IPS-18c (cell line): ENCODE measurements at regions not wholly inside any gene's neighbourhood (a gene's known extent, or its start where the extent isn't known, plus 50 kb on each side); places are given as distances from the start of the nearest gene placed in this dataset.
"Not testable (repeated sequence)": the region's sequence is repeated elsewhere in the genome, so short reads cannot be mapped to it uniquely, and the experiment has no call there.

Experiments
- H3K4me3 ChIP-seq: 2 replicates; pipeline ENCODE4 v1.7.0; 2013; ENCODE audit warnings: low read depth, mild to moderate bottlenecking, low read length, moderate library complexity; ENCODE audit not compliant: insufficient read depth
- H3K9me3 ChIP-seq: one replicate; pipeline ENCODE4 v1.6.1; 2013; ENCODE audit warnings: mild to moderate bottlenecking, low read length, moderate library complexity; ENCODE audit not compliant: control insufficient read depth, insufficient read depth

DNA sequence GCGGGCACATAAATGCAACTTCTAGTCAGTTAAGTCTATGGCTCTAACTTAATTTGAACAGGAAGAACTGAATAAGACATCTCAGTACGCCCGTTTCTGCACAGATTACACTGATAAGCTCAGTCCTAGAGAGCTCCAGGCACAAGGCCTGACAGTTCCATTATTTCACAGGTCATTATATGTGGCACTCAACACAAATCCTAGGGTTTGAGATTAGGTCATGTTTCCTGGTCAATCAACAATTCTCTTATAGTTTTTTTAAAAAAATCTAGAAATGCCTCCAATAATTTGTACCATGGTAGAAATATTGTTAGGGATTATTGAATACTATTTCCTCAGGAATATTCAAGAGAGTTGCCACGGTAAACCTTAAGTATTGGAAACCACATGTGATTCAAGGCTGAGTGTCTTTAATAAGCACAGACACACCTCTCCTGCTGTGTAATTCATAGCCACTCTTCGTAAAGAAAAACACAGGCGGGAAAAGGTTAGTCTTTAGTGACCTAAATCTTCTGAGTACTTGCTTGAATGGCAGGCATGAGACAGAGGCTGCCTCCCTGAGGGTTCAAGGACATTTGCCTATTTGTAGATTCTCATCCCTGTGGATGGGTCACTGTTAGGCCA is 342.9 kb upstream of the ADGRL3 start:
- Histone ChIP-seq H3K4me3 (no peak overlapping the region), H3K9me3 (no peaks in the 10 kb centered on the region)

DNA sequence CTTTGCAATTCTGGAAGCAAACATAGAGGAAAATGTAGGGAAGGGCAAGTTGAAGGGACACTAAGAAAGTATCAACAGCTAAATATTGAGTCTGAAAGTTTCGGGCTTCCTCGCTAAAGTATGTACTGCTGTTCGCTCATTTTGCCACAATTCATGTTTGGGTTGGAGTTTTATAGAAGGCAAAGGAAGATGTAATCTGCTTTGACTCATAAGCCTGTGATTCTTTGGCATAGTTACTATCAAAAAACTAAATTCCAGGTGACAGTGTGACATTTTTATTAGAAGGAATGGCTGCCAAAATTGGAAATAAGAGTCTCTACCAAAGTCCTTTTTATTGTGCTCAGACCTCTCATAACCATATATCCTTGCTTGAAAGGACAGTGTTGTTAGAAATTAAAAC is 336.7 kb upstream of the ADGRL3 start:
- Histone ChIP-seq H3K4me3 (no peak overlapping the region), H3K9me3 (no peaks in the 10 kb centered on the region)

DNA sequence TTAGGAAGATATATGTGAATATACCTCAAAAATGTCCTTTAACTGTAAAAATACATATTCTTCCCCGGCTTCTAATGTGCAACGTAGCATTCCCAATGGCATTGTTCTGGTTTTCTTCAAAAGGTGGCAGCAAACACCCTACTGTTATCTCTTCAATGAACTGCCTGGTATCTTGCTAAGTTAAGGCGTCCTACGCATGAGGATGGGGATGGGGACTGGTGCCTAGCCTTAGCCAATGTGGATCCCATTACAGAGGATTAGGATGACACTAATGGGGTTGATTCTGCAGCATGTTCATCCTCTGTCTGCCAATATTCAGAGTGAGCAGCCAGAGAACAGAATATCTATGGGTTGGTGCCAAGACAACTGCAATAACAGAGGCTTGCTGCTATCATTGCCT is 334.9 kb upstream of the ADGRL3 start:
- H3K9me3 ChIP-seq = no peaks in the 10 kb centered on the region

DNA sequence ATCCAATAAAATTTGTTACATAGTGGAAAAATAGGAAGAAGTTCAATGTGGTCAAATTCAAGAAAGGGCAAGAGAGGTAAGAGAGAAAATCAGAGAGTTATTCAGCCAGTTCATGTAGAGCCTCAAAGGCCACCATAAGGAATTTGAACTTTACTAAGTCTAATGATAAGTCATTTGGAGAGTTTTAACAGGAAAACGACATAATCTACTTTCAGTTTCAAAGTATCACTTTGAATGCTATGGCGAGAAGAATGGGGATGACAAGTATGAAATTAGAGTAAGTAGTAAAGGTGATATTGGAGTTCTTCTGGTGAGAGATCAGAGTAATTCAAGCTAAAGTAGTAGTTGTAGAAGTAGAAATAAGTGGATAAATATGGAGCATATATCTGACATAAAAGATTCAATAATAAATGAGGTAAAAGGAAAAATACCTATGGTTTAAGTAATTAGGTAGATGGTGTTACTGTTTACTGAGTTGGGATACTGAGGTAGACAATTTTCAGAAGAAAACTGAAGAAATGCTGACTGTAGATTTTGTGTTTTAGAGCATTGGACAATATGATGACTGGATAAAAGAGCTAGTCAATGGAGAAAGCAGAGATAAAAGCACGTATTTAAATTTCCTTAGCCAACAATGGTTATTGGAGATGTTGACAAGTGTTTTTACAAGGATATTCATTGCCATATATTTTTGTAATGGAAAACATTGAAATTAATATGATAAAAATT is 331.7 kb upstream of the ADGRL3 start:
- H3K4me3 ChIP-seq = no peak overlapping the region
- no peaks in the 10 kb centered on the region for H3K9me3 ChIP-seq

More for the DNA sequence above, 334.9 kb upstream of the ADGRL3 start:
- H3K4me3 ChIP-seq = no peak overlapping the region

DNA sequence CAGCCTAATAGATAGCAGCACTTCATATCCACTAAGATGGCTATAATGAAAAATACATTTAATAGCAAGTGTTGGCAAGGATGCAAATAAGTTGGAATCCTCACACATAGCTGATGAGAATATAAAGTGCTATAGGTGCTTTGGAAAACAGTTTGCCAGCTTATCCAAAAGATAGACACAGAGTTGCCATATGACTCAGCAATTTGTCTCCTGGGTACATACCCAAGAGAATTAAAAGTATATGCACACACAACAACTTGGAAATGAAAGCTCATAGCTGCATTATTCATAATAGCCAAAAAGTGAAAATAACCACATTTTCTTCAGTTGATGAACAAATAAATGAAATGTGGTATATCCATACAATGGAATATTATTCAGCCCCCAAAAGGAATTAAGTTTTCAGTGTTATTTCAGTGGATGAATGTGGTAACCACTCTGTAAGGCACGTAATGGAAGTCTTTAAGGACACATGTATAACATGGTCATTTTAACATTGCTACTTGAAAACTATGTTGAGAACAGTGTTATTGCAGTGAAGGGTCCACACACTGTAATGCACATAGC is 320.9 kb upstream of the ADGRL3 start:
- H3K9me3 ChIP-seq = no peaks in the 10 kb centered on the region
- no peak overlapping the region for H3K4me3 ChIP-seq

DNA sequence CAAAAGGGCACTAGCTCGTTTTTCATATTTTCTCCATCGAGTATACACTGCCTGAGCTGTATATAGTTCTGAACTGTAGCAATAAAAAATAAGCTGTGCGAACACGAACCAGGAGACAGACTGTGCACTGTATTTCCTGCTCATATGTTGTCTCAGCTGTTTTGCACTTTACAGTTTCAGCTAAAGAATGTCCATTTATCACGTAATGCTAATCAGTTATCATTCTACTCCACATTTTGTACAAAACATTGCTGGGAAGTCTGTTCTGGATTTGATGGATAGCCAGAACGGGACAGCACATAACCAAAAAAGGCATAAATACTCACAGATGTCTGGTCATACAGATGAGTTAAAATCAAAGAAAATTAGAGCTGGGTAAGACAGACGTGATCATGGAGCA is 315.5 kb upstream of the ADGRL3 start:
- Histone ChIP-seq H3K9me3 (no peaks in the 10 kb centered on the region), H3K4me3 (no peak overlapping the region)

DNA sequence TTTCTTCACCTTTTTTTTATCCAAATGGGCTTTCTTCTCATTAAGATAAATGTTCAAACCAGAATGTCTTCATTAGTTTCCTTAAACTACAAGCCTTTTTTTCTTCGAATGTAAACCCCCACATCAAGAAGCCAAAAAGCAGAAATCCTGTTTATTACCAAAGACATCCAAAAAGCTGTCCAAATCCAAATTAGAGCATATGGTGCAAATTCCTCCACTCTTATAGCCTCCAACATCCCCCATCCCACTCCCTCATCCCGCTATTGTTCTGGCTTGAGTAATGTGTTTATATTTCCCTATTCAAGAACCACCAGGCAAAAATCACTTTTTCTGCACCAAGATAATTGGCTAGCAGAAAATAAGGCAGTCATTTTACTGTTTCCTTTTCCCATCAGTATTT is 315.1 kb upstream of the ADGRL3 start:
- H3K4me3 ChIP-seq = no peak overlapping the region
- no peaks in the 10 kb centered on the region for H3K9me3 ChIP-seq

DNA sequence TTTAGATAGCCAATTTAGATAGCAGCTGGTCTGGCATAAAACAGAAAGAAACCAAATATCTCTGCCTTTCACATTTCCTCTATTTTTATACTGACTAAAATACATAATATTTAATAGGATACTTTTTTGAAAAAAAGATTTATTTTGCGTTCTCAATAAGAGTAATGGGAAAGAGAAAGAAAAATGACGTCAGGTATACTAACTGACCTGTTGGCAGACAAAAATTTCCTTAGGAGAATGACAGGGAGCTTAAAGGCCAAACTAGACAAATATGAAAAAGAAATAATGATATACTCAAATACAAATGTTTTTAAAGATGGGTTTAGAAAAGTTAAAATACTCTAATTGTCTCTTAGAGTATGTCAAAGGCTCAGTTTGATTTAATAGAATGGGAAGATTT is 309.4 kb upstream of the ADGRL3 start:
- Histone ChIP-seq H3K4me3 (no peak overlapping the region), H3K9me3 (no peaks in the 10 kb centered on the region)

DNA sequence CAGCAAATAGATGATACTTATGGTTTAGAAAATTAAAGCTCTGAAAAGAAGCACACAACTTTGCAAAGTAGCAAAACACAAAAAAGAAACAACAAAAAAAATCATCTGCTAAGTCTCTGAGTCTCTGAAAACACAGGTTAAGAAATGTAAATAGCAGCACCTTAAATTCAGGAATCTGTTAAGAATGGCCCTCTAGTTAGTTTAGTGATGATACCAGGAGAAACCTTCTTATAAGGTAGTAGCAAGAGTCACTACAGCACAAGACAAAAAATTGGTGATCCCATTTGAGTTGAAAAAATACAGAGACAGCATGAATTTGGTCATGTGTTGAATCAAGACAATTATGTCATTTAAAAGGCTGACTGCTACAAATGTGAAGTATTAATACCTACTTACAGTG is 308.2 kb upstream of the ADGRL3 start:
- Histone ChIP-seq H3K4me3 (no peak overlapping the region), H3K9me3 (no peaks in the 10 kb centered on the region)

DNA sequence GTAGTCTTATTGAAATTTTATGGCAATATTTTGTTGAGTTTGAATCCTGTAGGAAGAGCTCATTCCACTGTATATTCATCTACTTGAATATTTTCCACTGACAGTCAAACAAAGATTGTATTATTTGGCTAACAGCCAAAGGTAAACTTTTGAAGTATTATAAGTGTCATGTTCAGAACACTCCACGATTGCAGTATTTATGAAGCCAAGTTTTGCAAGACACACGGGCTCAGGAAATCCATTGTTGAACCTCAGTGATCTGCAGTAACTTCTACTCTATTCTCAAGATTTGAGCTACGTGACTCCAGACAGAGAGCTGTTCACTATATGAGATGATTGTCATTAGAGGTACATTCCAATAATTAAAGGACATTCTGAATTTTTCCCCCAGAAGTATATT is 302.7 kb upstream of the ADGRL3 start:
- Histone ChIP-seq H3K4me3 (no peak overlapping the region), H3K9me3 (no peaks in the 10 kb centered on the region)

DNA sequence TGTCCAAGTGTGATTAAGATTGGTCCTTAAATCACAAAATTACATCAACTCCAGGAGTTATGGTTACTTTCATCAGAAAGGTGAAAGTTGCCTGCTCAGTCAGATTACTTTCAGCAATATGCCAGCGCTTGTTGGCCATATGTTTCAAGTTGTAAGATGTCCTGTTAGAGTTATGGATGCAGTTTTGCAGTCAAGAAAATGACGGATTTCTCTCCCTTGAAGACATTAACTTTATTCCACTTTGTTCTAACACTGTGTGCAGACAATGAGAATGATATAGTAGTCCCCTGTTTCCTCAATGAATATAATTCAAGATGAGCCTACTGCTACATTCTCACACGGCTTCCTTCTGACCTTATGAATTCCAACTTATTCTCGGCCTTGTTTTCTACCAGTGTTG is 295.0 kb upstream of the ADGRL3 start:
- Histone ChIP-seq H3K4me3 (no peak overlapping the region), H3K9me3 (no peaks in the 10 kb centered on the region)

DNA sequence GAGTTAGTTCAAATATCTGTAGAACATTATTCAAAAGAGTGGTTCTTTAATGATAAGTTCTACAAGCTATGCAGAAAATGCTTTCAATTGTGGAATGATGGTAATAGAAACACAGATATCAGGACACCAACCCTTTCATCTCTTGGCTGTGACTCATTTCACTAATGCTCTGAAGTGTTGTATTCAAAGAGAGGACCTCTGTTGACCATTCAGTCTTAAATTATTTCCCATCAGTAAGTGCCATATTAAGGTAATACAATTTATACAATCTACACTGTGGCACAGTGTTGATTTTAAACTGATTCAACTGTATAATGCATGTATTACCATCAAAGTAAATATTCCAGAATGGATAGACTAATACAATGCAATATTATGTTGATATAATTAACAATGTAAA is 289.0 kb upstream of the ADGRL3 start:
- H3K9me3 ChIP-seq = no peaks in the 10 kb centered on the region

DNA sequence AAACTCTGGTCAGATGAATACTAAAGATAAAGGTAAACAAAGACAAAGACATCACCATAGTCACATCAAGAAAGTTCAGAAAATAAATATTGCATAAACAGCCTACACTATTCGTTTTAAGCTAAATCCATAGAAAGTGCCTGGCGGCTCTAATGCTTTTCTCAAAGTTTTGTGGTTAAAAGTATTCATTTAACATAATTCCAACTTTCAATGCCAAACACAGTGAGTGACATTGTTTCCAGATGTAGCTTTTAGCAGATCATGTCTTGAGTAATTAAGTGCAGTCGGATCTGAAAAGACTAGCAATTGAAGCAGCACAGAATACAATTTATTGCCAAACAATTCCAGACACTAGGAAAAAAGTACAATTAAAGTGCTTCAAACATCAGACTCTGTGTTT is 287.1 kb upstream of the ADGRL3 start:
- H3K9me3 ChIP-seq = no peaks in the 10 kb centered on the region
- no peak overlapping the region for H3K4me3 ChIP-seq

More for the DNA sequence above, 289.0 kb upstream of the ADGRL3 start:
- H3K4me3 ChIP-seq = no peak overlapping the region

DNA sequence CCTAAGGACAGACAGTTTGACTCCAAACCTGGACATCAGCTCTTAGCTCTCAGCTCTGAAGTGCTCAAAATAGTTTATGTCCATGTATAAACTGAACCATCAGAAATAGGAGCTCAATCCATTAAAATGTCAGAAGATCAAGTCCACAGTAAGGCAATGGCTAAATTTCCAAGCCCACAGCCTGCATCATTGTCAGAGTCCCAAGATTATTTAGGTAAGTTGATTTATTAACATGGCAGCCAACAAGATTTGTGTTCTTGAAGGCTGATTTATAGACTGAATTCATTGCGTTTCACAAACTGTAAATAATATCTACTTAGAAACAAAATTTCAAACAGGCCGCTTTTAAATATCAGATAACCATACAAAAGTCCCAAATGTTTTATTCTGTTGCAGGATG is 286.5 kb upstream of the ADGRL3 start:
- Histone ChIP-seq H3K4me3 (no peak overlapping the region), H3K9me3 (no peaks in the 10 kb centered on the region)

DNA sequence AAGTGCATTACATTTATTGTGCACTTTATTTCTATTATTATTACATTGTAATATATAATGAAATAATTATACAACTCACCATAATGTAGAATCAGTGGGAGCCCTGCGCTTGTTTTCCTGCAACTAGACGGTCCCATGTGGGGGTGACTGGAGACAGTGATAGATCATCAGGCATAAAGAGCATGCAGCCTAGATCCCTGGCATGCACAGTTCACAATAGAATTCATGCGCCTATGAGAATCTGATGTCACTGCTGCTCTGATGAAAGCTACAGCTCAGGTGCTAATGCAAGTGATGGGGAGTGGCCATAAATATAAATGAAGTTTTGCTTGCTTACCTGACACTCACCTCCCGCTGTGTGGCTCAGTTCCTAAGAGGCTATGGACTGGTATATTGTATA is 278.4 kb upstream of the ADGRL3 start:
- H3K9me3 ChIP-seq, H3K4me3 ChIP-seq: not testable (repeated sequence)

DNA sequence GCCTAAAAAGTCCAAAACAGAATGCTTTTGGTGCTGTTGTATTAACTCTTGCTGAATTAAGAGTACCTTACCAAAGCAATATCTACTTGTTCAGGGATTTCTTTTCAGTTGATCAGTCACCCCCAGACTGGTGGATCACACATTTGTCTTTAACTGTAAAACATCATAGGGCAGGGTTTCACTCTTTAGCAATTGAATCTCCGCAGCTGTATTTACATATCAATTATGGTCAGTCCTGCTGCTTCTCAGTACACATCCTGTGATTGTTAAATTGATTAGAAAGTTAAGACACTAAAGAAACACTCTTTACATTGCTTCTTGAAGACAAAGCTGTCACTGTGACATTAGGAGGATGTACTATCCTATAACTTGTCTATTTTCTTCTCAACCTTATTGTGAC is 277.1 kb upstream of the ADGRL3 start:
- H3K4me3 ChIP-seq = no peak overlapping the region
- no peaks in the 10 kb centered on the region for H3K9me3 ChIP-seq

DNA sequence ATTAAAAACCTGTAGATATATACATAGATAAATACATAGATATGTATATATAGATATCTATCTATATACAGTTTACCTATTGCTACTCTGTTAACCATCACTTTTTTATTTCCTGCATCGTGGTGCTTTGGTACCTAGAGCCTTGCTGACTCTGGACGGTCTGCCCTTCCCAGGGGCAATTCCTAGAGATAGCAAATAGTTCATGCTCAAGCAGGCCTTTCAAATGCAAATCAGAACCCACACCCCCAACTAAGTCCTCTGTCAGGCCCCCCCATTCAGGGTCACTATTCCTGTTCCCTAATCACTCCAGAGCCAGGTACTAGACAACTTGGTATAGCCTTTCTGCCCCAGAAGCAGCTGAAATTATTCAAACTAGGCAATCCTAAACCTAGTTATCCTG is 273.5 kb upstream of the ADGRL3 start:
- Histone ChIP-seq H3K4me3 (no peak overlapping the region), H3K9me3 (no peaks in the 10 kb centered on the region)

DNA sequence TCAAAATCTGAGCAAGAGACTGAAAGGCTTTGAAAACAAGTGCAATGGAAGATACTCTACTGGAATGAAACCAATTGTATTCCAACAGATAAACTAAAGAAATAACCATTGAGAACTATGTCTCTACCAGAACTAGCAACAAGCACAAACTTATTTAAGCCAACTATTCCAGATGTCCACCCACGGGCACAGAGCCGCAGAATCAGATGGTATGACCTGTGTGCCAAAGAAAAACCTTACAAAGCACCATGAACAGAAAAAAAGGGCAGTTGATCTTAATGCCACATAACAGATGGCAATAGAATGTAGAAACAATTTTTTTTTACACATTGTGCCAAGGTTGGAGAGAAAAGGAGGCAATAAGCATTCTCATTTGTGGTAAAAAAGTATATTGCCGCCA is 269.3 kb upstream of the ADGRL3 start:
- Histone ChIP-seq H3K4me3 (no peak overlapping the region), H3K9me3 (no peaks in the 10 kb centered on the region)
